HUDEP-2 (cell line): ENCODE measurements at regions not wholly inside any gene's neighbourhood (a gene's known extent, or its start where the extent isn't known, plus 50 kb on each side); places are given as distances from the start of the nearest gene placed in this dataset.
"Not testable (repeated sequence)": the region's sequence is repeated elsewhere in the genome, so short reads cannot be mapped to it uniquely, and the experiment has no call there.

Experiments
- DNase-seq, 76 experiments: peaks; one replicate each; lab custom pipeline; 2025; ENCODE audit not compliant: unreplicated experiment in 76 of 76; lab: John Stamatoyannopoulos, UW

- DNase-seq: no peak
Observed at GRCh38 chr9:87195306-87195705, 248.0 kb upstream of the GAS1 start.

- DNase-seq: no peak
Observed at GRCh38 chr9:87197349-87198130, 250.2 kb upstream of the GAS1 start.

GRCh38 chr9:87198716-87199115, 251.4 kb upstream of the GAS1 start:
- DNase-seq: no peak

GRCh38 chr9:87199278-87199677, 252.0 kb upstream of the GAS1 start:
- no peak for DNase-seq

DNA sequence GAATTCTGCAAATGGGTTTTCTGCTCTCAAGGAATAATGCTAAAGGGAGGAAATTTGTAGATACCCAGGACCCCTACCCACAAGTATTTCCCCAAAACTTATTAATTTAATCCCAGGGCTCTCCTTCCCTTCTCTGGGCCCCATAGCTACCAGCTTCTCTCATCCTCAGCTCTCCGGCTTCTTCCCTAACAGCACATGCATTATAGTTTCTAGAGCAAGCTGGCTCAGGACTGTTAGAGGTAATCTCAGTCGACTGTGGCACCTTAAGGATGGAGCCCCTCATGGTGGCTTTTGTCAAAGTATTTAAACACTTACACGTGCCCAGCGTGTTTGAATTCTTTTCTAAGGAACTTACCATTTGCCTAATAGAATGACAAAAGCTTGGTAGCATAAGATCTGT, 252.5 kb upstream of the GAS1 start:
- DNase-seq: no peak

GRCh38 chr9:87201351-87201751, 254.0 kb upstream of the GAS1 start:
- no peak for DNase-seq

DNA sequence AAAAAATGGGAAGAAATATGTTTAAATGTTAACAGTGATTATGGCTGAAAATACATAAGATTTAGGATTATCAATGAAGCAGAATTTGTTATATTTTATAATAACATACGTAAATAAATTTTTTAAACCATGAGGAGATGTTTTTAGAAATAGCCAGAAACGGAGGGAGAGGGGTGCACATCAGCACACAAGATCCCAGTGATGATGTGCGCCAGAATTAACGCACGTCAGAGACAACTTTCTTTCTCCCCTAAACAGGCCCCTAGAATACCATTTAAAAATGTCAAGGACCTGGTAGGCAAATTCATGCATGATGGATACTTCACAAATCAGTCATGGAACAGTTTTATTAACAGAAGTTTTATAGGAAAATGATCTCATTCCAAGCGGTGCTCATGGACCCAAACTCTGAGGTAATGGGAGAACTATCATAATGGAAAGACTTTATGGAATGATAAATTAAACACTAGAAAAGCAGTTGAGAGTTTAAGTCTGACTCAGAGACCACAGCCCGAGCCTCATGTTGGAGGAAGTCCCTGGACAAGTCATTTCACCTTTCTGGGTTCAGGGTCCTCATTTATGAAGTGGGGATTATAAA, 258.9 kb upstream of the GAS1 start:
- no peak for DNase-seq

- DNase-seq: not testable (repeated sequence)
Observed at GRCh38 chr9:87210658-87211057, 263.4 kb upstream of the GAS1 start.

- no peak for DNase-seq
Observed at GRCh38 chr9:87211669-87212068, 264.4 kb upstream of the GAS1 start.

- DNase-seq: no peak
Observed at GRCh38 chr9:87212605-87213021, 265.3 kb upstream of the GAS1 start.

DNA sequence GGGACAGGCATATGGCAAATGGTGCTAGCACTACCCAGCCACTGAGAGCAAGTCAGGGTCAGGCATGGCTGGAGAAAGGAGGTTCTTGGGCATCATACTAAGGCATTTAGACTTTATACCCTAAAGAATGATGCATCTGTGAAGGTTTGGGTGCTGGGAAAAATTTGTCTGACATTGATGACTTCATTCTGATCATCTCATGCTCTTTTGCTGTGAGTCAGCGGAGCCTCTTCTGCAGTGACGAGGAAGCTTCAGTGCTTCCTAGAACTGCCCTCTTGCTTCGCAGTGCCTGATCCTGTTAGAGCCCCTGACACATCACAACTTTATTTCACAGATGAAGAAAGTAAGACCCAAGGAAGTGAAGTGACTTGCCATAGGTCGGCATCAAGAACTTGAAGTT, 266.6 kb upstream of the GAS1 start:
- no peak for DNase-seq

GRCh38 chr9:87214991-87215390, 267.7 kb upstream of the GAS1 start:
- no peak for DNase-seq

DNA sequence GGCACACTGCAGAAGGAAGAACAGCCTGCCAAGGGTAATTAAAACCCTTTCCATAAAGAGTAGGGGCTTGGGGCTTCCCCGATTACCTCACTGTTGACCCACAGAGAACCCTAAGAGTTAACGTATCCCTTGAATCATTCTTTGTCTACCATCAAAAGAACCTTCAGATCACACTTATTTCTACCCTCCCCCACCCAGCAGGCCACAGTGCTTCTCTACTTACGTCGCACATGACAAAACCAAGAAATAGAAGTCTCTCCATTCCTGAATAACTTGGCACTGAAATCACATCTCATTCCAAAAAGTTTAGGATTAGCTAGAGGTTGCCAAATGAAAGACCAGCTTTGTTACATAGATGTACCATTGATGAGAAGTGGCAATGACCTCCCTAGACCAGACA, 268.7 kb upstream of the GAS1 start:
- DNase-seq: no peak

DNA sequence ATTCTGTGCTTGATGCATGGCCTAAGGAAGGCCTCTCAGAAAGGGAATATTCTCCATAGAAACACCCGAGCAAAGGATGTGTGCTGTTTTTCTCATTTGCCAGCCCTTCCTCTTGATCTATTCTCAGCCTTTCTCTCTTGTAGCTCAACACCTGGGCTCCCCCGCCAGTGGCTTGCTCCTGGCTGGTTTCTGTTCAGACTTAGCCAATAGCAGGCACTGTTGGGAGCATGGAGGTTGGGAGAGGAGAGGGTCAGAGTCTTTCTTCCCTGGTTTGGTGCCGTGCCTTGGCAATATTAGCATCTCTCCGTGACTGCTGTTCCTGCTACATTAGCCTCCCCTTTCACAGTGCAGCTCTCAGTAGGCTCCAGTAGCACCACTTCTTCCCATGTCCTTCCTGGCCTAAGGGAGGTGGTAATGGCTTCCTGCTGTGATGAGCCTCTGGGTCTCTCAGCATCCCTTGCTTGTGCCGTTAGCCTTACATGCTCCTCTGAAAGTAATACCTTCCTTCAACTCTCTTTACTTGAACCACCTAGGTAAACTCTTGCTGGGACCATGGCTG, 269.7 kb upstream of the GAS1 start:
- DNase-seq: no peak

GRCh38 chr9:87223392-87224246, 274.0 kb upstream of the DAPK1 start:
- no peak for DNase-seq

DNA sequence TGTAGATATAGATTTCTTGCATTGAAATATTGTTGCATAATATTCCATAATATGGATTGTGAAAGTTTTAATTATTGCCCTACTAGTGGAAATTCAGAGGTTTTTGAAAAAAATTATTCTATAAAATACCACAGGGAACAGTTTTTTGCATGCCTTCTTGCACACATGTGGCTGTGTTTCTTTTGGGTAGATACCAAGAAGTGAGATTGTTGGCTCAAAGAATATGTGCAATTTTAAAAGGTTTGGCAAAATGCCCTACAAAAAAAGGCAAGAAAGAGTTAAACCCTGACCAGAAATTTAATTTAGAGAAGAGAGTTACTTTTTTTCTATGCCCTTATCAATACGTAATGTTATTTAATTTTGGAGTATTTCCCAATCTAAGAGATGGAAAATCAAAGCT, 270.8 kb upstream of the DAPK1 start:
- DNase-seq: no peak

DNA sequence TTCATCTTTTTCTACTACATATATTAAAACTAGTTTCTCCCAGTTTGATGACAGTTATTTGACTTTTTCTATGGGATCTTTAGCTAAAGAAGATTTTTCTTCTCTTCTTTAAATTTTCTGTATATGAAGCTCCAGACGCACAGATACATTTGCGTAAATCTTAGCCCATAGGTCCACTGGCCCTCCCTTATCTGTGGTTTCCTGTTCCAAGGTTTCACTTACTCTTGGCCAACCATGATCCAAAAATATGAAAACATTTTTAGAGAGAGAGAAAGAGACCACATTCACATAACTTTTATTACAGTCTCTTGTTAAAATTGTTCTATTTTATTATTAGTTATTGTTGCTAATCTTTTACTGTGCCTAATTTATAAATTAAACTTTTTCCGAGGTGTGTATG, 270.2 kb upstream of the DAPK1 start:
- DNase-seq: no peak

DNA sequence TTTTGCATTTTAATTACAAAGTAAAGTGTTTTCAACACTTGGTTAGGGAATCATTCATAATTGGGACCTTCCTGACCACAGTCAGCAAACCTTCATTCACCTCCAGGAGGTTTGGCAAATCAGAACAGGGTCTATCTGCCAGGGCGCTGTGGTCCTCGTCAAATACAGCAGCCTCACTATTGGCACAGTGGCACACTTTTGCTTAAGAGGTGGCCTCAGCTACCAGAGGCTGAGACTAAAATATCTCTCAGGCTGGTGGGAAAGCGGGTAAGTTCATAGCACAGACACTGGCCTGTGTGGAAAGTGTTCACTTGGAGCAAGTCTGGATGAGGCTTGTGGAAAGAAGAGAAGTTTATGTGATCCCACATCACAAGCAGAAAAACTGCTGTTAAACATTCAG, 268.6 kb upstream of the DAPK1 start:
- no peak for DNase-seq

DNA sequence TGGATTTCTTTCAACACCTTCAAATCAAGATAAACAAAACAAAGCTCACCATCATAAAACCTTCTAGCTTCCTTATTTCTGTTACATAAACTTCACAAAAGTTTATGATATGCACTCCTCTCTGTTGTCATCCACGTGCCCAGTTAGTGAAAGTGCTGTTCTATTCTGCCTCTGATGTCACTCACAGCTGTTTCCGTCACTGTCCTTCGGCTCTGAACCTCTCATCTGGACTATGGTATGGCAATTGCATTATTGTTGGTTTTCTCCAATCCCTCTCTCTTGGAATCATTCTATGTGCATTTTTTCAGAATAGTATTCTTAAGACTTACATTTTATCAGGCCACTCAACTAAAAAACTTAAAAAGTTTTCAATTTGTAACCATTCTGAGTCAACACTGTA, 264.2 kb upstream of the DAPK1 start:
- no peak for DNase-seq

DNA sequence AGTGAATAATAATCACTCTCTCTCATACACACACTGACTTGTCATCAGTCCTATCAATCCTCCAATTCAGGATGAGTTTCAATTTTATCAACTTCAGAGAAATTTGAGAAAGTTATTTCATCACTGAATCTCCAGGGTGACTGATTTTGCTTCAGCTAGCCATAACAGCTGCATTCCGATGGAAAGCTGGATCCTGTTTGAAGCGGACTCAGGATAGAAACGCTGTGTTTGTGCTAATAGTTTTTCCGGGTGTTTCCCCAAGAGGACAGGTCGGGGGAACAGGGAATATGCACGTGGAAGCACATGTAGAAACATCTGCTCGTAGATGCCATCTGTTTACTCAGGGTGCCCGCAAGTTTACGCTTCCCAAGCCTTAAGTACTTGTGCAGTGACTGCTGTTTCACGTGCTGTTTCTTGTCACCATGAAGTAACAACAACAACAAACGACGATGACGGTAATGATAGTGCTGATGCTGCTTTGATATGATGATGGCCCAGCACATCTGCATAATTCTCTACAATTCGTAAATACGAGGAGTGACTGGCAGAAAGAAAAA, 263.7 kb upstream of the DAPK1 start:
- no peak for DNase-seq

GRCh38 chr9:87234854-87235253, 262.8 kb upstream of the DAPK1 start:
- DNase-seq: no peak
